GM23338 (cell line): ENCODE measurements at regions not wholly inside any gene's neighbourhood (a gene's known extent, or its start where the extent isn't known, plus 50 kb on each side); places are given as distances from the start of the nearest gene placed in this dataset.

Source experiments
- CREB1 ChIP-seq: fragments of 250-450 bp; sonication (Bioruptor Pico); IDR thresholded peaks from 2 replicates; pipeline ENCODE4 v1.5.0; 2020; ENCODE audit warnings: low read depth, mild to moderate bottlenecking, moderate library complexity
- EZH2 ChIP-seq: fragments of 200-600 bp; sonication (generic); IDR thresholded peaks from one replicate; pipeline ENCODE4 v1.8.0; 2017; ENCODE audit warnings: antibody characterized with exemption, mild to moderate bottlenecking, low read depth; ENCODE audit not compliant: unreplicated experiment
- EZH2phosphoT487 ChIP-seq: fragments of 200-600 bp; sonication (generic); IDR thresholded peaks from one replicate; pipeline ENCODE4 v1.8.1; 2018; ENCODE audit warnings: antibody characterized with exemption; ENCODE audit not compliant: unreplicated experiment
- JUNB ChIP-seq: IDR thresholded peaks from one replicate; pipeline ENCODE4 v1.6.1; 2016; ENCODE audit warnings: antibody characterized with exemption; ENCODE audit not compliant: unreplicated experiment
- POLR2AphosphoS5 ChIP-seq: IDR thresholded peaks from 2 replicates; pipeline ENCODE4 v1.6.1; 2016; ENCODE audit warnings: antibody characterized with exemption, low read depth
- STAT1 ChIP-seq: IDR thresholded peaks from one replicate; pipeline ENCODE4 v1.6.1; 2016; ENCODE audit warnings: antibody characterized with exemption; ENCODE audit not compliant: unreplicated experiment
- ZNF331 ChIP-seq: fragments of 250-450 bp; sonication (Bioruptor Pico); IDR thresholded peaks from 2 replicates; pipeline ENCODE4 v1.5.0; 2020; ENCODE audit warnings: low read depth, mild to moderate bottlenecking, moderate library complexity
- TF ChIP-seq, protein P1 (sequence below): IDR thresholded peaks from one replicate; pipeline ENCODE4 v1.6.1; 2018; ENCODE audit warnings: antibody characterized with exemption; ENCODE audit not compliant: unreplicated experiment
- TF ChIP-seq, protein P2 (sequence below), 2 experiments: fragments of 200-600 bp in 1 of 2; sonication (generic) in 1 of 2; conservative IDR thresholded peaks; 2 replicates each; pipeline versions ENCODE4 v1.5.1 to v1.6.1; 2016 to 2017; ENCODE audit warnings: antibody characterized with exemption in 2 of 2, low read depth in 2 of 2, mild to moderate bottlenecking in 2 of 2, moderate library complexity in 1 of 2
- TF ChIP-seq, protein P3 (sequence below): IDR thresholded peaks from 2 replicates; pipeline ENCODE4 v1.6.1; 2016; ENCODE audit warnings: antibody characterized with exemption

DNA sequence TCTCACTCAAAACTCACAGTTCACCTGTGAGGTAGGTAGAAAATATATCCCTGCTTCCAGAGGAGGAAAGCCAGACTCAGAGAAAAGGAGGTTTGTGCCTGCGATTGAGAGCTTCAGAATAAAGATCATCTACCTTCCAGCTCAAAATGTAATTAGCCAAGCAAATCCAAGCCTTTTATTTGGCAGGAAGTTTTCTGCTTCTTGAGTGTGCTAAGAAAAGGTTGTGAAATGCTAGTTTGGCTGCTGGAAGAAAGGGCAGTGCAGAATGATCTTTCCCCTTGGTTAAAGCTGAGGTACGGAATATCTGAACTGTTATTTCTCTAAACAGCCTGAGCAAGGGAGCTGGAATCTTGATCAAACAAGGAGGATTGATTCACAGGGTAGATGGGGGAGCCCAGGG lies 59.7 kb upstream of the VCX3B start:
- TF ChIP-seq, protein P1, sequence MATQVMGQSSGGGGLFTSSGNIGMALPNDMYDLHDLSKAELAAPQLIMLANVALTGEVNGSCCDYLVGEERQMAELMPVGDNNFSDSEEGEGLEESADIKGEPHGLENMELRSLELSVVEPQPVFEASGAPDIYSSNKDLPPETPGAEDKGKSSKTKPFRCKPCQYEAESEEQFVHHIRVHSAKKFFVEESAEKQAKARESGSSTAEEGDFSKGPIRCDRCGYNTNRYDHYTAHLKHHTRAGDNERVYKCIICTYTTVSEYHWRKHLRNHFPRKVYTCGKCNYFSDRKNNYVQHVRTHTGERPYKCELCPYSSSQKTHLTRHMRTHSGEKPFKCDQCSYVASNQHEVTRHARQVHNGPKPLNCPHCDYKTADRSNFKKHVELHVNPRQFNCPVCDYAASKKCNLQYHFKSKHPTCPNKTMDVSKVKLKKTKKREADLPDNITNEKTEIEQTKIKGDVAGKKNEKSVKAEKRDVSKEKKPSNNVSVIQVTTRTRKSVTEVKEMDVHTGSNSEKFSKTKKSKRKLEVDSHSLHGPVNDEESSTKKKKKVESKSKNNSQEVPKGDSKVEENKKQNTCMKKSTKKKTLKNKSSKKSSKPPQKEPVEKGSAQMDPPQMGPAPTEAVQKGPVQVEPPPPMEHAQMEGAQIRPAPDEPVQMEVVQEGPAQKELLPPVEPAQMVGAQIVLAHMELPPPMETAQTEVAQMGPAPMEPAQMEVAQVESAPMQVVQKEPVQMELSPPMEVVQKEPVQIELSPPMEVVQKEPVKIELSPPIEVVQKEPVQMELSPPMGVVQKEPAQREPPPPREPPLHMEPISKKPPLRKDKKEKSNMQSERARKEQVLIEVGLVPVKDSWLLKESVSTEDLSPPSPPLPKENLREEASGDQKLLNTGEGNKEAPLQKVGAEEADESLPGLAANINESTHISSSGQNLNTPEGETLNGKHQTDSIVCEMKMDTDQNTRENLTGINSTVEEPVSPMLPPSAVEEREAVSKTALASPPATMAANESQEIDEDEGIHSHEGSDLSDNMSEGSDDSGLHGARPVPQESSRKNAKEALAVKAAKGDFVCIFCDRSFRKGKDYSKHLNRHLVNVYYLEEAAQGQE: no peak
- TF ChIP-seq, protein P2, sequence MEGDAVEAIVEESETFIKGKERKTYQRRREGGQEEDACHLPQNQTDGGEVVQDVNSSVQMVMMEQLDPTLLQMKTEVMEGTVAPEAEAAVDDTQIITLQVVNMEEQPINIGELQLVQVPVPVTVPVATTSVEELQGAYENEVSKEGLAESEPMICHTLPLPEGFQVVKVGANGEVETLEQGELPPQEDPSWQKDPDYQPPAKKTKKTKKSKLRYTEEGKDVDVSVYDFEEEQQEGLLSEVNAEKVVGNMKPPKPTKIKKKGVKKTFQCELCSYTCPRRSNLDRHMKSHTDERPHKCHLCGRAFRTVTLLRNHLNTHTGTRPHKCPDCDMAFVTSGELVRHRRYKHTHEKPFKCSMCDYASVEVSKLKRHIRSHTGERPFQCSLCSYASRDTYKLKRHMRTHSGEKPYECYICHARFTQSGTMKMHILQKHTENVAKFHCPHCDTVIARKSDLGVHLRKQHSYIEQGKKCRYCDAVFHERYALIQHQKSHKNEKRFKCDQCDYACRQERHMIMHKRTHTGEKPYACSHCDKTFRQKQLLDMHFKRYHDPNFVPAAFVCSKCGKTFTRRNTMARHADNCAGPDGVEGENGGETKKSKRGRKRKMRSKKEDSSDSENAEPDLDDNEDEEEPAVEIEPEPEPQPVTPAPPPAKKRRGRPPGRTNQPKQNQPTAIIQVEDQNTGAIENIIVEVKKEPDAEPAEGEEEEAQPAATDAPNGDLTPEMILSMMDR (conservative IDR thresholded peaks at IDR 0.05; ENCODE audit: low read depth in 2 of 2): no peak
- TF ChIP-seq POLR2AphosphoS5 (no peak), CREB1 (CRISPR knock-in tag) (no peak), EZH2 (no peak), JUNB (no peak), EZH2phosphoT487 (no peak), STAT1 (no peak), ZNF331 (CRISPR knock-in tag) (no peak)
- TF ChIP-seq, protein P3, sequence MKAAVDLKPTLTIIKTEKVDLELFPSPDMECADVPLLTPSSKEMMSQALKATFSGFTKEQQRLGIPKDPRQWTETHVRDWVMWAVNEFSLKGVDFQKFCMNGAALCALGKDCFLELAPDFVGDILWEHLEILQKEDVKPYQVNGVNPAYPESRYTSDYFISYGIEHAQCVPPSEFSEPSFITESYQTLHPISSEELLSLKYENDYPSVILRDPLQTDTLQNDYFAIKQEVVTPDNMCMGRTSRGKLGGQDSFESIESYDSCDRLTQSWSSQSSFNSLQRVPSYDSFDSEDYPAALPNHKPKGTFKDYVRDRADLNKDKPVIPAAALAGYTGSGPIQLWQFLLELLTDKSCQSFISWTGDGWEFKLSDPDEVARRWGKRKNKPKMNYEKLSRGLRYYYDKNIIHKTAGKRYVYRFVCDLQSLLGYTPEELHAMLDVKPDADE: no peak
